IPS DF 6.9 (cell line): ENCODE measurements at regions not wholly inside any gene's neighbourhood (a gene's known extent, or its start where the extent isn't known, plus 50 kb on each side); places are given as distances from the start of the nearest gene placed in this dataset.

Experiments used
- DNase-seq: peaks from one replicate; pipeline ENCODE4 v3.0.0-alpha.2; 2013; ENCODE audit warnings: low read depth, low spot score
- H3K27ac ChIP-seq: one replicate; pipeline ENCODE4 v1.5.1; 2013; ENCODE audit warnings: low read length, control low read depth
- H3K27me3 ChIP-seq: 2 replicates; pipeline ENCODE4 v1.6.1; 2013; ENCODE audit warnings: mild to moderate bottlenecking, low read length; ENCODE audit not compliant: control insufficient read depth, insufficient read depth
- H3K36me3 ChIP-seq: 2 replicates; pipeline ENCODE4 v1.6.1; 2013; ENCODE audit warnings: low read length; ENCODE audit not compliant: control insufficient read depth, insufficient read depth
- H3K4me1 ChIP-seq: 2 replicates; pipeline ENCODE4 v1.6.1; 2013; ENCODE audit warnings: low read length; ENCODE audit not compliant: control insufficient read depth, insufficient read depth
- H3K4me3 ChIP-seq: 2 replicates; pipeline ENCODE4 v1.5.1; 2013; ENCODE audit warnings: mild to moderate bottlenecking, low read length
- H3K9me3 ChIP-seq: 2 replicates; pipeline ENCODE4 v1.6.1; 2013; ENCODE audit warnings: low read length, inconsistent platforms; ENCODE audit not compliant: control insufficient read depth, insufficient read depth
- WGBS: extraction: QIAGEN DNeasy Blood & Tissue Kit; methylation state at CpG from one replicate; pipeline ENCODE4 v1.1.7; 2013; ENCODE audit warnings: mixed read lengths, missing lambda C conversion rate; ENCODE audit not compliant: insufficient read length, insufficient coverage; 5-methylcytosine and 5-hydroxymethylcytosine counted together

- Histone ChIP-seq H3K27ac (no peak overlapping the region), H3K27me3 (no peaks in the 10 kb centered on the region), H3K36me3 (no peaks in the 10 kb centered on the region), H3K9me3 (no peaks in the 10 kb centered on the region), H3K4me1 (no peaks in the 10 kb centered on the region), H3K4me3 (no peak overlapping the region)
- DNase-seq: no peak
- WGBS: no CpG with 5 or more reads among the region's 5 CpGs
Observed at GRCh38 chr11:93959663-93960062, 61.5 kb upstream of the HEPHL1 start.

- Histone ChIP-seq H3K27ac (no peak overlapping the region), H3K9me3 (no peaks in the 10 kb centered on the region), H3K4me1 (no peaks in the 10 kb centered on the region), H3K4me3 (no peak overlapping the region), H3K36me3 (no peaks in the 10 kb centered on the region), H3K27me3 (no peaks in the 10 kb centered on the region)
- no peak for DNase-seq
- no CpG with 5 or more reads among the region's 2 CpGs for WGBS
Observed at GRCh38 chr11:93963072-93963471, 58.1 kb upstream of the HEPHL1 start.

- no peaks in the 10 kb centered on the region for H3K4me1 ChIP-seq
- WGBS: no CpG with 5 or more reads among the region's 4 CpGs
- no peak overlapping the region for H3K4me3 ChIP-seq
- H3K9me3 ChIP-seq: no peaks in the 10 kb centered on the region
- H3K27ac ChIP-seq: no peak overlapping the region
- H3K36me3 ChIP-seq: no peaks in the 10 kb centered on the region
- DNase-seq: no peak
- H3K27me3 ChIP-seq: no peaks in the 10 kb centered on the region
Observed at GRCh38 chr11:93967258-93967657, 53.9 kb upstream of the HEPHL1 start.

- Histone ChIP-seq H3K27ac (no peak overlapping the region), H3K36me3 (no peaks in the 10 kb centered on the region), H3K4me1 (no peaks in the 10 kb centered on the region), H3K9me3 (no peaks in the 10 kb centered on the region), H3K4me3 (no peak overlapping the region), H3K27me3 (no peaks in the 10 kb centered on the region)
- WGBS: no CpG with 5 or more reads among the region's 5 CpGs
- no peak for DNase-seq
Observed at GRCh38 chr11:93967944-93968343, 53.2 kb upstream of the HEPHL1 start.

GRCh38 chr11:93969925-93970922, 50.9 kb upstream of the HEPHL1 start:
- Histone ChIP-seq H3K27ac (no peak overlapping the region), H3K4me3 (no peak overlapping the region), H3K9me3 (no peaks in the 10 kb centered on the region), H3K4me1 (no peaks in the 10 kb centered on the region), H3K36me3 (no peaks in the 10 kb centered on the region), H3K27me3 (no peaks in the 10 kb centered on the region)
- no peak for DNase-seq
- no CpG with 5 or more reads among the region's 10 CpGs for WGBS
